K562 (cell line): ENCODE measurements at regions not wholly inside any gene's neighbourhood (a gene's known extent, or its start where the extent isn't known, plus 50 kb on each side); places are given as distances from the start of the nearest gene placed in this dataset.

Experiments
- TF ChIP-seq, protein P1 (sequence below): fragments of 450-650 bp; IDR thresholded peaks from 2 replicates; pipeline ENCODE4 v1.6.1; 2016; ENCODE audit warnings: low read depth
- TF ChIP-seq, protein P2 (sequence below): fragments of 250-450 bp; sonication (Bioruptor Pico); IDR thresholded peaks from 2 replicates; pipeline ENCODE4 v1.4.0; 2020; ENCODE audit warnings: mild to moderate bottlenecking, moderate library complexity

GRCh38 chr9:84485539-84485938, 145.0 kb upstream of the SLC28A3 start (continued):
- TF ChIP-seq, protein P1, sequence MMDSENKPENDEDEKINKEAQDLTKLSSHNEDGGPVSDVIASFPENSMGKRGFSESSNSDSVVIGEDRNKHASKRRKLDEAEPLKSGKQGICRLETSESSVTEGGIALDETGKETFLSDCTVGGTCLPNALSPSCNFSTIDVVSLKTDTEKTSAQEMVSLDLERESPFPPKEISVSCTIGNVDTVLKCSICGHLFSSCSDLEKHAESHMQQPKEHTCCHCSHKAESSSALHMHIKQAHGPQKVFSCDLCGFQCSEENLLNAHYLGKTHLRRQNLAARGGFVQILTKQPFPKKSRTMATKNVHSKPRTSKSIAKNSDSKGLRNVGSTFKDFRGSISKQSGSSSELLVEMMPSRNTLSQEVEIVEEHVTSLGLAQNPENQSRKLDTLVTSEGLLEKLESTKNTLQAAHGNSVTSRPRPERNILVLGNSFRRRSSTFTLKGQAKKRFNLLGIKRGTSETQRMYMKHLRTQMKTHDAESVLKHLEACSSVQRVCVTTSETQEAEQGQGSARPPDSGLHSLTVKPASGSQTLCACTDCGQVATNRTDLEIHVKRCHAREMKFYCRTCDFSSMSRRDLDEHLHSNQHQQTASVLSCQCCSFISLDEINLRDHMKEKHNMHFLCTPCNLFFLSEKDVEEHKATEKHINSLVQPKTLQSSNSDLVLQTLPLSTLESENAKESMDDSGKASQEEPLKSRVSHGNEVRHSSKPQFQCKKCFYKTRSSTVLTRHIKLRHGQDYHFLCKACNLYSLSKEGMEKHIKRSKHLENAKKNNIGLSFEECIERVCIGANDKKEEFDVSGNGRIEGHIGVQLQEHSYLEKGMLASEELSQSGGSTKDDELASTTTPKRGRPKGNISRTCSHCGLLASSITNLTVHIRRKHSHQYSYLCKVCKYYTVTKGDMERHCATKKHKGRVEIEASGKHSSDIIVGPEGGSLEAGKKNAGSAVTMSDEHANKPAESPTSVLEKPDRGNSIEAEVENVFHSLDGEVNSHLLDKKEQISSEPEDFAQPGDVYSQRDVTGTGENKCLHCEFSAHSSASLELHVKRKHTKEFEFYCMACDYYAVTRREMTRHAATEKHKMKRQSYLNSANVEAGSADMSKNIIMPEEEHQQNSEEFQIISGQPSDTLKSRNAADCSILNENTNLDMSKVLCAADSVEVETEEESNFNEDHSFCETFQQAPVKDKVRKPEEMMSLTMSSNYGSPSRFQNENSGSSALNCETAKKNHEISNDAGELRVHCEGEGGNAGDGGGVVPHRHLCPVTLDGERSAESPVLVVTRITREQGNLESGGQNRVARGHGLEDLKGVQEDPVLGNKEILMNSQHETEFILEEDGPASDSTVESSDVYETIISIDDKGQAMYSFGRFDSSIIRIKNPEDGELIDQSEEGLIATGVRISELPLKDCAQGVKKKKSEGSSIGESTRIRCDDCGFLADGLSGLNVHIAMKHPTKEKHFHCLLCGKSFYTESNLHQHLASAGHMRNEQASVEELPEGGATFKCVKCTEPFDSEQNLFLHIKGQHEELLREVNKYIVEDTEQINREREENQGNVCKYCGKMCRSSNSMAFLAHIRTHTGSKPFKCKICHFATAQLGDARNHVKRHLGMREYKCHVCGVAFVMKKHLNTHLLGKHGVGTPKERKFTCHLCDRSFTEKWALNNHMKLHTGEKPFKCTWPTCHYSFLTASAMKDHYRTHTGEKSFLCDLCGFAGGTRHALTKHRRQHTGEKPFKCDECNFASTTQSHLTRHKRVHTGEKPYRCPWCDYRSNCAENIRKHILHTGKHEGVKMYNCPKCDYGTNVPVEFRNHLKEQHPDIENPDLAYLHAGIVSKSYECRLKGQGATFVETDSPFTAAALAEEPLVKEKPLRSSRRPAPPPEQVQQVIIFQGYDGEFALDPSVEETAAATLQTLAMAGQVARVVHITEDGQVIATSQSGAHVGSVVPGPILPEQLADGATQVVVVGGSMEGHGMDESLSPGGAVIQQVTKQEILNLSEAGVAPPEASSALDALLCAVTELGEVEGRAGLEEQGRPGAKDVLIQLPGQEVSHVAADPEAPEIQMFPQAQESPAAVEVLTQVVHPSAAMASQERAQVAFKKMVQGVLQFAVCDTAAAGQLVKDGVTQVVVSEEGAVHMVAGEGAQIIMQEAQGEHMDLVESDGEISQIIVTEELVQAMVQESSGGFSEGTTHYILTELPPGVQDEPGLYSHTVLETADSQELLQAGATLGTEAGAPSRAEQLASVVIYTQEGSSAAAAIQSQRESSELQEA: no peak
- TF ChIP-seq, protein P2, sequence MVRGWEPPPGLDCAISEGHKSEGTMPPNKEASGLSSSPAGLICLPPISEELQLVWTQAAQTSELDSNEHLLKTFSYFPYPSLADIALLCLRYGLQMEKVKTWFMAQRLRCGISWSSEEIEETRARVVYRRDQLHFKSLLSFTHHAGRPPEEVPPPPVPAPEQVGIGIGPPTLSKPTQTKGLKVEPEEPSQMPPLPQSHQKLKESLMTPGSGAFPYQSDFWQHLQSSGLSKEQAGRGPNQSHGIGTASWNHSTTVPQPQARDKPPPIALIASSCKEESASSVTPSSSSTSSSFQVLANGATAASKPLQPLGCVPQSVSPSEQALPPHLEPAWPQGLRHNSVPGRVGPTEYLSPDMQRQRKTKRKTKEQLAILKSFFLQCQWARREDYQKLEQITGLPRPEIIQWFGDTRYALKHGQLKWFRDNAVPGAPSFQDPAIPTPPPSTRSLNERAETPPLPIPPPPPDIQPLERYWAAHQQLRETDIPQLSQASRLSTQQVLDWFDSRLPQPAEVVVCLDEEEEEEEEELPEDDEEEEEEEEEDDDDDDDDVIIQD (CRISPR knock-in tag): no peak
